ENCODE measurements at regions not wholly inside any gene's neighbourhood (a gene's known extent, or its start where the extent isn't known, plus 50 kb on each side); places are given as distances from the start of the nearest gene placed in this dataset.
"Not testable (repeated sequence)": the region's sequence is repeated elsewhere in the genome, so short reads cannot be mapped to it uniquely, and the experiment has no call there.

DNA sequence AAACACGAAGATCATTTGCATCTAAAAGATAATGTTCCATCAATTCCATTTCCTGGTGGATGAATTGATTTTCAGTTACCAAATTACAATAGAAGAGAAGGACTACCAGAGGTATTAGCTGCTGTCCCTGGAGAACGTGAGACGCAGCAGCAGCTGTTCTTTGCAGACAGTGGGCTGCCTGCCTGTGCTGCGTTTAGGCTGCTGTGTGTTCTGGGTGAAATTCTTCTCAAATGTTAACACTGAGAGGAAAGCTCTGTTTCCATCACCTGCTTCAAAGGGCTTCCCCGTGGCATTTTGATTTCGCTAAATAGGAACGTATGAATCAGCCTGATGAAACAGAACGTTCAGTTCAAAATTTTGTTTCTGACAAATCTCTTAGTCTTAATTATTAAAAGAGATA is 362.2 kb downstream of the C6orf118 start:
- no peak overlapping the region for H3K9ac ChIP-seq (ENCODE audit: low read length)
- no peak overlapping the region for H3K4me3 ChIP-seq (ENCODE audit: low read depth, low read length)
- H3K27ac ChIP-seq (ENCODE audit: low read depth, low read length): no peak overlapping the region
- H3K27me3 ChIP-seq (ENCODE audit: control insufficient read depth, insufficient read depth, low read length): no peaks in the 10 kb centered on the region
- no peaks in the 10 kb centered on the region for H3K4me1 ChIP-seq (ENCODE audit: control insufficient read depth, insufficient read depth, low read length)
- peaks cover 3% of the 10 kb centered on the region for H3K9me3 ChIP-seq (ENCODE audit: control insufficient read depth, insufficient read depth, low read depth, low read length)
- no peaks in the 10 kb centered on the region for H3K36me3 ChIP-seq (ENCODE audit: control insufficient read depth, insufficient read depth, low read length)

DNA sequence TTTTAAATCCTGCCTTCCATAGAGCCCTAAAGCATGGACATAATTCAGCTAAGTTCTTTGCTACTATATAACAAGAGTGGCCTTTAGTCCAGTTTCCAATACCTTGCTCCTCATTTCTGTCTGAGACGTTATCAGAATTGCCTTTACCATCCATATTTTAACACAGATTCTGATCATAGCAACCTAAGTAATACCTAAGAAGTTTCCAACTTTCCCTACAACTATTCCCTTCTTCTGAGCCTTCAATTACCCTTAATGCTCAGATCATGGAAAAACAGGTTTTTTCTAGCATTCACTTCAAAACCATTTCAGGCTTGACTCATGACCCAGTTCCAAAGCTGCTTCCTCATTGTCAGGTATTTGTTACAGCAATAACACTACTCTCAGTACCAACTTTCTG is 367.1 kb downstream of the C6orf118 start:
- H3K4me1 ChIP-seq (ENCODE audit: control insufficient read depth, insufficient read depth, low read length): no peaks in the 10 kb centered on the region
- H3K9me3 ChIP-seq (ENCODE audit: control insufficient read depth, insufficient read depth, low read depth, low read length): peaks cover 3% of the 10 kb centered on the region
- H3K4me3 ChIP-seq (ENCODE audit: low read depth, low read length): no peak overlapping the region
- H3K9ac ChIP-seq (ENCODE audit: low read length): no peak overlapping the region
- H3K27me3 ChIP-seq (ENCODE audit: control insufficient read depth, insufficient read depth, low read length): no peaks in the 10 kb centered on the region
- no peak overlapping the region for H3K27ac ChIP-seq (ENCODE audit: low read depth, low read length)
- H3K36me3 ChIP-seq (ENCODE audit: control insufficient read depth, insufficient read depth, low read length): no peaks in the 10 kb centered on the region

DNA sequence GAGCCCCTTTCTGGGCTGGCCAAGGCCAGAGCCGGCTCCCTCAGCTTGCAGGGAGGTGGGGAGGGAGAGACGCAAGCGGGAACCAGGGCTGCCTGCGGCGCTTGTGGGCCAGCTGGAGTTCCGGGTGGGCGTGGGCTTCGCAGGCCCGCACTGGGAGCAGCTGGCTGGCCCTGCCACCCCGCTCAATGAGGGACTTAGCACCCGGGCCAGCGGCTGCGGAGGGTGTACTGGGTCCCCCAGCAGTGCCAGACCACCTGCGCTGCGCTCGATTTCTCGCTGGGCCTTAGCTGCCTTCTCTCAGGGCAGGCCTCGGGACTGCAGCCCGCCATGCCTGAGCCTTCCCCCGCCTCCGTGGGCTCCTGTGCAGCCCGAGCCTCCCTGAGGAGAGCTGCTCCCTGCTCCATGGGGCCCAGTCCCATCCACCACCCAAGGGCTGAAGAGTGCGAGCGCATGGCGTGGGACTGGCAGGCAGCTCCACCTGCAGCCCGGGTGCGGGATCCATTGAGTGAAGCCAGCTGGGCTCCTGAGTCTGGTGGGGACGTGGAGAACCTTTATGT is 376.1 kb downstream of the C6orf118 start:
- H3K27ac ChIP-seq (ENCODE audit: low read depth, low read length); H3K36me3 ChIP-seq (ENCODE audit: control insufficient read depth, insufficient read depth, low read length); H3K27me3 ChIP-seq (ENCODE audit: control insufficient read depth, insufficient read depth, low read length); H3K9me3 ChIP-seq (ENCODE audit: control insufficient read depth, insufficient read depth, low read depth, low read length); H3K4me1 ChIP-seq (ENCODE audit: control insufficient read depth, insufficient read depth, low read length); H3K4me3 ChIP-seq (ENCODE audit: low read depth, low read length); H3K9ac ChIP-seq (ENCODE audit: low read length): not testable (repeated sequence)

DNA sequence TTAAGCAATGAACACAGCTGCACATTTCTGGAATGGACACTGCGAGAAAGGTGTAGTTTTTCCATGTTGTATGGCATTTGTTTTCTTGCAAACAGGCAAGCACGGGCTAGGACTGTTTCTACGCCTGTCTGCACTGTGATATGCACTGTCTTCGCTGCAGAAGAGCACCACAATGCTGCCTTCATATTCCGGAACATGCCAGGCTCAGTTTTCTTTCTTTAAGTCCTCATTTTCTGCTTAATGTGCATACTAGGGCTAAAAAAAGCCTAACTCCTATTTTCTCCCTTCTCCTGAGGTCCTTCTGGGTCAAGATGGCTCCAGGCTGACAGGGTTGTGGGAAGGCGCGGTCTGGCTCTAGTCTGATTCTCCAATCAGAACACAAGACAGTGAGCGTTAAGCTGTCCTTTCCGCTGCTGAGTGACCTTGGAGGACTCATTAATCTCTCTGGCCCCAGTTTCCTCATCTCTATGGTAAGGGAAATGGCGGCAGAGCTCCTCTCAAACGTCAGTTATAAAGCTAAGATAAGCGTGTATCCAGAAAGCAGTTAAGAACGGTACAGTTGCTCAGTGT is 379.9 kb downstream of the C6orf118 start:
- no peaks in the 10 kb centered on the region for H3K4me1 ChIP-seq (ENCODE audit: control insufficient read depth, insufficient read depth, low read length)
- no peaks in the 10 kb centered on the region for H3K36me3 ChIP-seq (ENCODE audit: control insufficient read depth, insufficient read depth, low read length)
- H3K27ac ChIP-seq (ENCODE audit: low read depth, low read length): no peak overlapping the region
- H3K27me3 ChIP-seq (ENCODE audit: control insufficient read depth, insufficient read depth, low read length): no peaks in the 10 kb centered on the region
- H3K9ac ChIP-seq (ENCODE audit: low read length): no peak overlapping the region
- peaks cover 7% of the 10 kb centered on the region; the same call in 1 of the 2 replicates for H3K9me3 ChIP-seq (ENCODE audit: control insufficient read depth, insufficient read depth, low read depth, low read length)
- H3K4me3 ChIP-seq (ENCODE audit: low read depth, low read length): no peak overlapping the region

DNA sequence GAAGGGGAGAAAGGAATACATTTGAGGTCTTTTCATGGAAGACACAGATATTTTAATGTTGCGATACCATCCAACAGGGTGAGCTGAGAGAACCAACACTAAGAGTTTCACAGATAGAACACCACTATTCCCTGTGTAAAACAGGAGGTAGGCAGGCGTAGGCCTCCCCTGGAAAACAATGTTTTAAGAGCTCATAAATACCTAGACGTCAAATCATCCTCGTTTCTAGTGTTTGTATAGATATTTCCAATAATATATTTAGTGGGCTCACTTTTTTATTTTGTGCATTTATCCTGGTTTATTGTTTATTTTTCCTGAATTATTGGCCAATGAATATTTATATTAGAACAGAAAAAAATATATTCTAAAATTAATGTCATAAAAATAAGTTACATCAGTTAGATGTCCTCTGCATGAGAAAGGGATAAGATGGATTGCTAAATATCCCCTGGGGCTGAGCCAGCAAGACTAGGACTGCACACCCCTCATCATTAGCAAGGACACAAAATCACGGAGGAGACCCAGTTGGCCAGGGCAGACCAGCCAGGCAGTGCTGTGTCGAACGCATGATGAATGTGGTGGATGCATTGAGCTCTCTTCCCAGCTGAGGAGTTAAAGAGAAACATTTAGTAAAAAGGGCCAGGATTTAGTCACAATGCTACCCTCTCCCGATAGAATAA is 380.5 kb downstream of the C6orf118 start:
- no peak overlapping the region for H3K27ac ChIP-seq (ENCODE audit: low read depth, low read length)
- H3K27me3 ChIP-seq (ENCODE audit: control insufficient read depth, insufficient read depth, low read length): no peaks in the 10 kb centered on the region
- H3K36me3 ChIP-seq (ENCODE audit: control insufficient read depth, insufficient read depth, low read length): no peaks in the 10 kb centered on the region
- no peak overlapping the region for H3K4me3 ChIP-seq (ENCODE audit: low read depth, low read length)
- H3K9ac ChIP-seq (ENCODE audit: low read length): no peak overlapping the region
- no peaks in the 10 kb centered on the region for H3K4me1 ChIP-seq (ENCODE audit: control insufficient read depth, insufficient read depth, low read length)
- H3K9me3 ChIP-seq (ENCODE audit: control insufficient read depth, insufficient read depth, low read depth, low read length): peaks cover 7% of the 10 kb centered on the region; the same call in 1 of the 2 replicates

DNA sequence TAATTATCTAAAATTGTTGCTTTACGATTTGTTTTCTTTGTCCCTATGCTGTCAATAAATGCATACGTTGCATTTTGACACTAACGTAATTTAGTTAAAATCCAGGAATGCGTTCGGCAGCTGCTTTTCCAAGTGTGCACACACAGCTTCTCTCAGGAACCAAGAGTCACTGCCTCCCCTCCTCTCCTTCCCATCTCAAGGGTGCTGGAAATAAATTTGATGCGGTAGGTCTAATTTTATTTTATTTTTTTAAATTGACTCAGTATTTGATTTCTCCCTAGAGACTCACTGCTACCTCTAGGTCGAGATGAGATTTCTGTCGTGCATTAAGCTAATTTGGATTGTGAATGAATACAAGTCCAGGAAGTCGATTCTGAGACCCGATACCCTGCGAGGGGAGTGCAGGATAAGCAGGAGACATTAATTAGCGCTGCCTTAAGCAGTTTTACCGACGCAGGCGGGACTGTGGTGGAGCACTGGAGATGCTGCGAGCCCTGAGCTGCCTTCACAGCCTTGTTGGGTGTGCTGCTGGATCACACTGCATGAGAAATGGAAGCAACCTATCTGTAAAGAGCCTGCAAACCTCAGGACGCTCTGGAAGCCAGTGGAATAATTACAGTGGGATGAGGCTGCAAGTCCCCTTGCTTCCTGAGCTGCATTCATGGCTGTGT is 381.2 kb downstream of the C6orf118 start:
- H3K4me1 ChIP-seq (ENCODE audit: control insufficient read depth, insufficient read depth, low read length): no peaks in the 10 kb centered on the region
- H3K27ac ChIP-seq (ENCODE audit: low read depth, low read length): no peak overlapping the region
- no peaks in the 10 kb centered on the region for H3K36me3 ChIP-seq (ENCODE audit: control insufficient read depth, insufficient read depth, low read length)
- no peak overlapping the region for H3K4me3 ChIP-seq (ENCODE audit: low read depth, low read length)
- H3K27me3 ChIP-seq (ENCODE audit: control insufficient read depth, insufficient read depth, low read length): no peaks in the 10 kb centered on the region
- H3K9me3 ChIP-seq (ENCODE audit: control insufficient read depth, insufficient read depth, low read depth, low read length): peaks cover 7% of the 10 kb centered on the region; the same call in 1 of the 2 replicates
- no peak overlapping the region for H3K9ac ChIP-seq (ENCODE audit: low read length)

DNA sequence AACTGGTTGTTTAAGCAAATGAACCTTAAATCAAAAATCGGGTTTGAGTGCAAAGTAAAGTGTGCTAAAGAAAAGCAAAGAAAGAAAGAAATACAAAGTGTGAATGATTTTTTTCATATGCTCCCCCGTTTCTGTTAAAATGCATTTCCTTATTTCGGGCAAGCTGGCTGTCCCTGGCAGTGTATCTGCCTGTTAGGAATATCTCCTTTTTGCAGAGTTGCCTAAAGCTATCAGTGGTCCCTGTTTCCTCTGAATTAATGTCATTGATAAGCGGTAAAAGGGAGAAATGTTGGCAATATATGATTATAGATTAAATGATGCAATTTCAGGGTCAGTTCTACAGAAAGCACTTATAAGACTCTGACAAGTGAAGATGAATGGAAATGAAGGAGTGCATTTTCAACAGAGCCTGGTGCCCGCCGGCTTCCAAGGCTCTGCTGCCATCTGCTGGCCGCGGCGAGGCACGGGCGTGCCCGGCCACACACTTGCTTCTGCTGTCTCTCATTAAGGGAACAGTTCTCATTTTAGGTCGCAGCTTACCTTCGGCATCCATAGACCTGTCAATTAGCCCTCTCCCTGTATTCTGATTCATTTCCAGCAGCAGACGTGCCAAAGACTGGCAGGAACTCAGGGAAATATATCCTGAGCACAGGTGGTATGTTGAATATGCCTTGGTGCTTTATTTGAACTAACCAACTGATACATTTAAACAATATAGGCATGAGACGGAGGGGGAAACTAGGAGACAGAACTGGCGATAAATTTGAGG is 381.9 kb downstream of the C6orf118 start:
- Histone ChIP-seq H3K9ac (ENCODE audit: low read length) (no peak overlapping the region), H3K36me3 (ENCODE audit: control insufficient read depth, insufficient read depth, low read length) (no peaks in the 10 kb centered on the region), H3K4me3 (ENCODE audit: low read depth, low read length) (no peak overlapping the region), H3K9me3 (ENCODE audit: control insufficient read depth, insufficient read depth, low read depth, low read length) (peaks cover 2% of the 10 kb centered on the region; the same call in 1 of the 2 replicates), H3K27ac (ENCODE audit: low read depth, low read length) (no peak overlapping the region), H3K4me1 (ENCODE audit: control insufficient read depth, insufficient read depth, low read length) (no peaks in the 10 kb centered on the region), H3K27me3 (ENCODE audit: control insufficient read depth, insufficient read depth, low read length) (no peaks in the 10 kb centered on the region)

DNA sequence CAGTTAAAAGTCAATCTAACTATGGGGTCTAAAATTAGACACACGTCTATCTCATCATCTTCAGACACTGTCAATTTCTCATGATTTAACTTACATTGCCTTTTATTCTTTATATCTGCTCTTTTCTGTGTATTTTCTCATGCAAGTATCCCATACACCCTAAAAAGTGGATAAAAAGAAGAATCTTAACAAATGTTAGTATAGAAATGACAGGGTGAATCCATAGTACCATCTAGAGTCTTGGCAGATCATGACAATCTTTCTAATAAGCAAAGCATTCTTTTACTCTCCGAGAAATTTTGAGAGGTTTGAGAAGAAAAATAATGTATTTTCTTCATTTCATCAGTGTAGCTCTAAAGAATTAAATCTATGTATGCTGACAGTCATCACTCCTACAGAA is 382.7 kb downstream of the C6orf118 start:
- Histone ChIP-seq H3K4me3 (ENCODE audit: low read depth, low read length) (no peak overlapping the region), H3K27ac (ENCODE audit: low read depth, low read length) (no peak overlapping the region), H3K36me3 (ENCODE audit: control insufficient read depth, insufficient read depth, low read length) (no peaks in the 10 kb centered on the region), H3K9me3 (ENCODE audit: control insufficient read depth, insufficient read depth, low read depth, low read length) (no peaks in the 10 kb centered on the region), H3K9ac (ENCODE audit: low read length) (no peak overlapping the region), H3K4me1 (ENCODE audit: control insufficient read depth, insufficient read depth, low read length) (no peaks in the 10 kb centered on the region), H3K27me3 (ENCODE audit: control insufficient read depth, insufficient read depth, low read length) (no peaks in the 10 kb centered on the region)

DNA sequence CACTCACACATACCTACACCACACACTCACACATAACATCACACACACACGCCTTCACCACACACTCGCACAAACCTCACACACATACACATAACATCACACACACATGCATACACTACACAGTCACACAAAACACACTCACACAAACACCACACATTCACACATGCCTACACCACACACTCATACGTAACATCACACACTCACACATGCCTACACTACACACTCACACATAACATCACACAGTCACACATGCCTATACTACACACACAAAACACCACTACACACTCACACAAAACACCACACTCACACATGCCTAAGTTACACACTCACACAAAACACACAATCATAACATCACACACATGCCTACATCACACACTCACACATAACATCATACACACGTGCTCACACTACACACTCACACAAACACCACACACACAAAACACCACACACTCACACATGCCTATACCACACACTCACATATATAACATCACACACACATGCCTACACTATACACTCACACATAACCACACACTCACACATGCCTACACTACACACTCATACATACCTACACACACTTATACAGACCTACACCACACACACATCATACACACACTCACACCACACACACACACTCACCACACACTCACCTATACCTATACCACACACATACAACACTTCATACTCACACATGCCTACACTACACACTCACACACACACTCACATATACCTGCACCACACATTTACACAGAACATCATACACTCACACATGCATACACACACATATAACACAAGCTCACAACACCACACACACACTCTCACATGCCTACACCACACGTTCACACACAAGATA is 383.5 kb downstream of the C6orf118 start:
- H3K9ac ChIP-seq (ENCODE audit: low read length): no peak overlapping the region
- no peaks in the 10 kb centered on the region for H3K27me3 ChIP-seq (ENCODE audit: control insufficient read depth, insufficient read depth, low read length)
- no peak overlapping the region for H3K4me3 ChIP-seq (ENCODE audit: low read depth, low read length)
- H3K9me3 ChIP-seq (ENCODE audit: control insufficient read depth, insufficient read depth, low read depth, low read length): no peaks in the 10 kb centered on the region
- H3K27ac ChIP-seq (ENCODE audit: low read depth, low read length): no peak overlapping the region
- no peaks in the 10 kb centered on the region for H3K4me1 ChIP-seq (ENCODE audit: control insufficient read depth, insufficient read depth, low read length)
- no peaks in the 10 kb centered on the region for H3K36me3 ChIP-seq (ENCODE audit: control insufficient read depth, insufficient read depth, low read length)

DNA sequence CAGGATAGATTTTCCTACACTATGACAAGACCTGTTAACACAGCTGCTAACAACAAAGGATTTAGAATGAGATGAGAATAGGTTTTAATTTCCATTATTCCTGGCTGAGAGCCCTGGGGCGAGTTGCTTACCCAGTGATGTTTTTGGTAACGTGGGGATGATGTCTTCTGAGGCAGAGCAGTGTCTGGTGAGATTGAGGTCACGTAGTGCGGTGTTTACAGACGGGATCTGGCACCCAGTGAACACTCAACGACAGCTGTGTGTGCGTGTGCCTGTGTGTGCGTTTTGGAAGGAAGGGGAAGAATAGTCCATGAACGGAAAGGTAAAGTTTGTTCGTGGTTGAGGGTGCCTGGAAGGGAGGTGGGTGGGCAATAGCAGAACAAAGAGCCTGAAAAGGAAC is 384.7 kb downstream of the C6orf118 start:
- H3K36me3 ChIP-seq (ENCODE audit: control insufficient read depth, insufficient read depth, low read length): no peaks in the 10 kb centered on the region
- H3K27me3 ChIP-seq (ENCODE audit: control insufficient read depth, insufficient read depth, low read length): no peaks in the 10 kb centered on the region

More for the DNA sequence above, 384.7 kb downstream of the C6orf118 start:
- Histone ChIP-seq H3K9me3 (ENCODE audit: control insufficient read depth, insufficient read depth, low read depth, low read length) (no peaks in the 10 kb centered on the region), H3K9ac (ENCODE audit: low read length) (no peak overlapping the region), H3K27ac (ENCODE audit: low read depth, low read length) (no peak overlapping the region), H3K4me1 (ENCODE audit: control insufficient read depth, insufficient read depth, low read length) (no peaks in the 10 kb centered on the region), H3K4me3 (ENCODE audit: low read depth, low read length) (no peak overlapping the region)
